GM12878 (cell line): ENCODE measurements at regions not wholly inside any gene's neighbourhood (a gene's known extent, or its start where the extent isn't known, plus 50 kb on each side); places are given as distances from the start of the nearest gene placed in this dataset.

Experiments
- CREB1 ChIP-seq: IDR thresholded peaks from 2 replicates; pipeline ENCODE4 v1.6.1; 2012; ENCODE audit warnings: low read depth, mild to moderate bottlenecking, inconsistent platforms
- JUND ChIP-seq: IDR thresholded peaks from 2 replicates; pipeline ENCODE4 v1.6.1; 2012; ENCODE audit warnings: low read depth, mild to moderate bottlenecking, low read length, improper control_type of control experiment, moderate library complexity
- KDM1A ChIP-seq: fragments of 200-600 bp; sonication (generic); IDR thresholded peaks from 2 replicates; pipeline ENCODE4 v1.6.1; 2016; ENCODE audit warnings: borderline replicate concordance
- POLR2A ChIP-seq: IDR thresholded peaks from 2 replicates; pipeline ENCODE4 v1.6.1; 2011; ENCODE audit warnings: low read depth, mild to moderate bottlenecking, low read length
- RCOR1 ChIP-seq: conservative IDR thresholded peaks from 2 replicates; pipeline ENCODE4 v1.6.1; 2012; ENCODE audit warnings: low read depth, low read length, improper control_type of control experiment
- REST ChIP-seq: IDR thresholded peaks from 2 replicates; pipeline ENCODE4 v1.6.1; 2012; ENCODE audit warnings: mild to moderate bottlenecking, low read depth, low read length
- TCF7 ChIP-seq: IDR thresholded peaks from 2 replicates; pipeline ENCODE4 v1.6.1; 2014; ENCODE audit warnings: antibody characterized with exemption, borderline replicate concordance
- TF ChIP-seq, protein P1 (sequence below), 3 experiments: IDR thresholded peaks in 2 of 3; conservative IDR thresholded peaks in 1 of 3; 2 replicates each; pipeline ENCODE4 v1.5.1; 2011; ENCODE audit warnings: low read depth in 3 of 3, low read length in 3 of 3, mild to moderate bottlenecking in 3 of 3, control low read depth in 2 of 3, moderate library complexity in 2 of 3, inconsistent platforms in 1 of 3, mixed read lengths in 1 of 3; ENCODE audit not compliant: control insufficient read depth in 2 of 3, insufficient read depth in 1 of 3; ENCODE audit errors: extremely low read depth in 1 of 3
- TF ChIP-seq, protein P2 (sequence below): IDR thresholded peaks from 2 replicates; pipeline ENCODE4 v1.6.1; 2012; ENCODE audit warnings: low read depth, low read length, improper control_type of control experiment
- TF ChIP-seq, protein P3 (sequence below): IDR thresholded peaks from 2 replicates; pipeline ENCODE4 v1.6.1; 2011; ENCODE audit warnings: low read depth, mild to moderate bottlenecking, low read length, moderate library complexity, borderline replicate concordance; ENCODE audit errors: extremely low read depth
- TF ChIP-seq, protein P4 (sequence below): IDR thresholded peaks from 2 replicates; pipeline ENCODE4 v1.6.1; 2012; ENCODE audit warnings: low read depth, low read length, improper control_type of control experiment

DNA sequence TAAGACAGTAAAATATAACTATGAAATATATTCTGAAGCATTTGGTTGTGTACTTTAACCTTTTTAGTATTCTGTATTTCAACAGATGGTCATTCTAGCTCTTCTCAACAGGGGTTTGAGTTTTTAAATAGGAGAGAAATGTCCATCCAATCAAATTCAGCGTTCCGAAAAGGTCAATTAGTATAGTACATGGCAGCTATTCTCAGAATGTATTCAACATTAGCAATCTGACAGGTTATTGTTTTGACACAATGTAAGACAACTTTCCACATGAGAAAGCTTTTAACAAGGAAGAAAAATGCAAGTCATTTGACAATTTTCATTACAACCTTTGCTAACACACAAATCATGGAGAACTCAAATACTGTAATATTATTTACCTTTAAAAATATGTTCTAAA, 996.3 kb upstream of the CDH10 start:
- TF ChIP-seq, protein P1, sequence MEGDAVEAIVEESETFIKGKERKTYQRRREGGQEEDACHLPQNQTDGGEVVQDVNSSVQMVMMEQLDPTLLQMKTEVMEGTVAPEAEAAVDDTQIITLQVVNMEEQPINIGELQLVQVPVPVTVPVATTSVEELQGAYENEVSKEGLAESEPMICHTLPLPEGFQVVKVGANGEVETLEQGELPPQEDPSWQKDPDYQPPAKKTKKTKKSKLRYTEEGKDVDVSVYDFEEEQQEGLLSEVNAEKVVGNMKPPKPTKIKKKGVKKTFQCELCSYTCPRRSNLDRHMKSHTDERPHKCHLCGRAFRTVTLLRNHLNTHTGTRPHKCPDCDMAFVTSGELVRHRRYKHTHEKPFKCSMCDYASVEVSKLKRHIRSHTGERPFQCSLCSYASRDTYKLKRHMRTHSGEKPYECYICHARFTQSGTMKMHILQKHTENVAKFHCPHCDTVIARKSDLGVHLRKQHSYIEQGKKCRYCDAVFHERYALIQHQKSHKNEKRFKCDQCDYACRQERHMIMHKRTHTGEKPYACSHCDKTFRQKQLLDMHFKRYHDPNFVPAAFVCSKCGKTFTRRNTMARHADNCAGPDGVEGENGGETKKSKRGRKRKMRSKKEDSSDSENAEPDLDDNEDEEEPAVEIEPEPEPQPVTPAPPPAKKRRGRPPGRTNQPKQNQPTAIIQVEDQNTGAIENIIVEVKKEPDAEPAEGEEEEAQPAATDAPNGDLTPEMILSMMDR (IDR thresholded peaks at IDR 0.05 in 2 of 3, conservative IDR thresholded peaks at IDR 0.05 in 1 of 3; ENCODE audit: control insufficient read depth in 2 of 3, extremely low read depth in 1 of 3, insufficient read depth in 1 of 3, low read depth in 3 of 3, low read length in 3 of 3) = no peak
- TF ChIP-seq, protein P2, sequence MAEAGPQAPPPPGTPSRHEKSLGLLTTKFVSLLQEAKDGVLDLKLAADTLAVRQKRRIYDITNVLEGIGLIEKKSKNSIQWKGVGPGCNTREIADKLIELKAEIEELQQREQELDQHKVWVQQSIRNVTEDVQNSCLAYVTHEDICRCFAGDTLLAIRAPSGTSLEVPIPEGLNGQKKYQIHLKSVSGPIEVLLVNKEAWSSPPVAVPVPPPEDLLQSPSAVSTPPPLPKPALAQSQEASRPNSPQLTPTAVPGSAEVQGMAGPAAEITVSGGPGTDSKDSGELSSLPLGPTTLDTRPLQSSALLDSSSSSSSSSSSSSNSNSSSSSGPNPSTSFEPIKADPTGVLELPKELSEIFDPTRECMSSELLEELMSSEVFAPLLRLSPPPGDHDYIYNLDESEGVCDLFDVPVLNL = no peak
- TF ChIP-seq POLR2A (no peak), KDM1A (no peak), CREB1 (no peak), REST (no peak), JUND (no peak), TCF7 (no peak), RCOR1 (no peak)
- TF ChIP-seq, protein P3, sequence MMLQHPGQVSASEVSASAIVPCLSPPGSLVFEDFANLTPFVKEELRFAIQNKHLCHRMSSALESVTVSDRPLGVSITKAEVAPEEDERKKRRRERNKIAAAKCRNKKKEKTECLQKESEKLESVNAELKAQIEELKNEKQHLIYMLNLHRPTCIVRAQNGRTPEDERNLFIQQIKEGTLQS = no peak
- TF ChIP-seq, protein P4, sequence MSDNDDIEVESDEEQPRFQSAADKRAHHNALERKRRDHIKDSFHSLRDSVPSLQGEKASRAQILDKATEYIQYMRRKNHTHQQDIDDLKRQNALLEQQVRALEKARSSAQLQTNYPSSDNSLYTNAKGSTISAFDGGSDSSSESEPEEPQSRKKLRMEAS = no peak
